GM12891 (cell line): ENCODE measurements at regions not wholly inside any gene's neighbourhood (a gene's known extent, or its start where the extent isn't known, plus 50 kb on each side); places are given as distances from the start of the nearest gene placed in this dataset.

ENCODE experiments used
- POLR2A ChIP-seq: IDR thresholded peaks from 2 replicates; pipeline ENCODE4 v1.6.1; 2011; ENCODE audit warnings: low read depth, low read length, control low read depth
- POLR2AphosphoS5 ChIP-seq: IDR thresholded peaks from 2 replicates; pipeline ENCODE4 v1.6.1; 2011; ENCODE audit warnings: low read depth, low read length, control low read depth
- POU2F2 ChIP-seq: IDR thresholded peaks from 2 replicates; pipeline ENCODE4 v1.6.1; 2011; ENCODE audit warnings: low read depth, mild to moderate bottlenecking, control low read depth, low read length, moderate library complexity
- TAF1 ChIP-seq: IDR thresholded peaks from 2 replicates; pipeline ENCODE4 v1.6.1; 2011; ENCODE audit warnings: low read depth, low read length, control low read depth

- TF ChIP-seq POLR2A (no peak), TAF1 (no peak), POLR2AphosphoS5 (no peak), POU2F2 (no peak)
Measured at GRCh38 chr14:86372402-86372801, 842.5 kb downstream of the FLRT2 start.
